Suprapubic skin (tissue), 4 donors: ENCODE measurements at regions not wholly inside any gene's neighbourhood (a gene's known extent, or its start where the extent isn't known, plus 50 kb on each side); places are given as distances from the start of the nearest gene placed in this dataset.

Source experiments
- DNase-seq, 2 donors: peaks; one replicate each; pipeline ENCODE4 v3.0.0-alpha.2; 2019; ENCODE audit warnings: low spot score in 2 of 2
- H3K27ac ChIP-seq: fragments of 200-600 bp; sonication (generic); one replicate; pipeline ENCODE4 v1.5.1; 2019
- H3K27me3 ChIP-seq: fragments of 200-600 bp; sonication (generic); one replicate; pipeline ENCODE4 v1.5.1; 2019
- H3K36me3 ChIP-seq: fragments of 200-600 bp; sonication (generic); one replicate; pipeline ENCODE4 v1.5.1; 2019
- H3K4me1 ChIP-seq: fragments of 200-600 bp; sonication (generic); one replicate; pipeline ENCODE4 v1.5.1; 2019
- H3K4me3 ChIP-seq: fragments of 200-600 bp; sonication (generic); one replicate; pipeline ENCODE4 v1.5.1; 2019; ENCODE audit warnings: mild to moderate bottlenecking
- H3K9me3 ChIP-seq: fragments of 200-600 bp; sonication (generic); one replicate; pipeline ENCODE4 v1.5.1; 2019
- EP300 ChIP-seq: sonication (generic); formaldehyde crosslinking; IDR thresholded peaks from one replicate; pipeline ENCODE4 v1.6.1; 2017; ENCODE audit warnings: antibody characterized with exemption
- POLR2A ChIP-seq, 2 donors: fragments of 450-650 bp; IDR thresholded peaks; one replicate each; pipeline ENCODE4 v1.6.1; 2017; ENCODE audit warnings: antibody characterized with exemption in 2 of 2, mild to moderate bottlenecking in 2 of 2, moderate library complexity in 2 of 2
- POLR2AphosphoS5 ChIP-seq, 3 donors: sonication (generic); formaldehyde crosslinking; IDR thresholded peaks; one replicate each; pipeline ENCODE4 v1.6.1; 2017; ENCODE audit warnings: antibody characterized with exemption in 3 of 3
- WGBS: methylation state at CpG from one replicate; pipeline ENCODE4 v1.1.5; 2018; 5-methylcytosine and 5-hydroxymethylcytosine counted together
- TF ChIP-seq, protein P1 (sequence below), 2 donors: fragments of 200-600 bp in 1 of 2; fragments of 450-650 bp in 1 of 2; sonication (generic) in 1 of 2; IDR thresholded peaks; one replicate each; pipeline ENCODE4 v1.5.1; 2016 to 2019; ENCODE audit warnings: antibody characterized with exemption in 2 of 2, mild to moderate bottlenecking in 1 of 2, moderate library complexity in 1 of 2

DNA sequence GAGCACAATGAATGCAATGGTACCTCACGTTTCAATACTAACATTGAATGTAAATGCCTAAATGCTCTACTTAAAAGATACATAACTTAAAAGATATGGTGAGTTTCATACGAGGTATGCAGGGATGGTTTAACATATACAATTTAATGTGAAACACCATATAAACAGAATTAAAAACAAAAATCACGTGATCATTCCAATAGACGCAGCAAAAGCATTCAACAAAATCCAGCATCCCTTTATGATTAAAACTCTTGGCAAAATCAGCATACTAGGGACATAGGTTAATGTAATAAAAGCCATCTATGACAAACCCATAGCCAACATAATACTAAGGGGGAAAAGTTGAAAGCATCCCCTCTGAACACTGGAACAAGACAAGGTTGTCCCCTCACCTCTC lies 845.7 kb downstream of the SLC16A7 start:
- WGBS = 88% methylated on average over 4 of the region's 4 CpGs
- no peak for DNase-seq
- Histone ChIP-seq H3K4me3 (no peak overlapping the region), H3K27me3 (no peaks in the 10 kb centered on the region), H3K36me3 (no peaks in the 10 kb centered on the region), H3K4me1 (no peaks in the 10 kb centered on the region), H3K9me3 (peaks cover 3% of the 10 kb centered on the region), H3K27ac (no peak overlapping the region)
- TF ChIP-seq, protein P1, sequence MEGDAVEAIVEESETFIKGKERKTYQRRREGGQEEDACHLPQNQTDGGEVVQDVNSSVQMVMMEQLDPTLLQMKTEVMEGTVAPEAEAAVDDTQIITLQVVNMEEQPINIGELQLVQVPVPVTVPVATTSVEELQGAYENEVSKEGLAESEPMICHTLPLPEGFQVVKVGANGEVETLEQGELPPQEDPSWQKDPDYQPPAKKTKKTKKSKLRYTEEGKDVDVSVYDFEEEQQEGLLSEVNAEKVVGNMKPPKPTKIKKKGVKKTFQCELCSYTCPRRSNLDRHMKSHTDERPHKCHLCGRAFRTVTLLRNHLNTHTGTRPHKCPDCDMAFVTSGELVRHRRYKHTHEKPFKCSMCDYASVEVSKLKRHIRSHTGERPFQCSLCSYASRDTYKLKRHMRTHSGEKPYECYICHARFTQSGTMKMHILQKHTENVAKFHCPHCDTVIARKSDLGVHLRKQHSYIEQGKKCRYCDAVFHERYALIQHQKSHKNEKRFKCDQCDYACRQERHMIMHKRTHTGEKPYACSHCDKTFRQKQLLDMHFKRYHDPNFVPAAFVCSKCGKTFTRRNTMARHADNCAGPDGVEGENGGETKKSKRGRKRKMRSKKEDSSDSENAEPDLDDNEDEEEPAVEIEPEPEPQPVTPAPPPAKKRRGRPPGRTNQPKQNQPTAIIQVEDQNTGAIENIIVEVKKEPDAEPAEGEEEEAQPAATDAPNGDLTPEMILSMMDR (IDR thresholded peaks at IDR 0.05) = no peak
- TF ChIP-seq POLR2A (IDR thresholded peaks at IDR 0.05) (no peak), POLR2AphosphoS5 (IDR thresholded peaks at IDR 0.05) (no peak), EP300 (no peak)

DNA sequence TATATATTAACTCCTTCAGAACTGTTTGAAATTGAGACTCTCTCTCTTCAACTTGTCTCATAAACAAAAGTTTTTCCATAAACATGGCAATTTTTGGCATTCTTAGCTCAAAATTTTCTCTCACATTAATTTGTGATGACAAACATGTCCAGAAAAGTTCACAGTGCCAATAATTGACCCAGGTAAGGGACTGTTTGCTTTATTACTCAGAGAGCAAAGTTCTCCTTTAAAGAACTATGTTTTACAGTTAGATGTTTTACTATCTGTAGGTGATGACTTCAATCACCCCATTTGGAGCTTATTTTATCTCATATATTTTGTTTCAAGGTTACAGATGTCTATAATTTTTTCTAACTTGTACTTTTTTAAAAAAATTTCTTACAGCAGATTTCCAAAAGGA lies 855.6 kb downstream of the SLC16A7 start:
- H3K4me1 ChIP-seq = no peaks in the 10 kb centered on the region
- TF ChIP-seq EP300 = no peak
- TF ChIP-seq, protein P1 (IDR thresholded peaks at IDR 0.05) = no peak
- TF ChIP-seq POLR2A (IDR thresholded peaks at IDR 0.05) = no peak
- peaks cover 3% of the 10 kb centered on the region for H3K9me3 ChIP-seq
- no peak for DNase-seq
- no peak overlapping the region for H3K27ac ChIP-seq
- no peak overlapping the region for H3K4me3 ChIP-seq
- H3K27me3 ChIP-seq = no peaks in the 10 kb centered on the region
- H3K36me3 ChIP-seq = no peaks in the 10 kb centered on the region

DNA sequence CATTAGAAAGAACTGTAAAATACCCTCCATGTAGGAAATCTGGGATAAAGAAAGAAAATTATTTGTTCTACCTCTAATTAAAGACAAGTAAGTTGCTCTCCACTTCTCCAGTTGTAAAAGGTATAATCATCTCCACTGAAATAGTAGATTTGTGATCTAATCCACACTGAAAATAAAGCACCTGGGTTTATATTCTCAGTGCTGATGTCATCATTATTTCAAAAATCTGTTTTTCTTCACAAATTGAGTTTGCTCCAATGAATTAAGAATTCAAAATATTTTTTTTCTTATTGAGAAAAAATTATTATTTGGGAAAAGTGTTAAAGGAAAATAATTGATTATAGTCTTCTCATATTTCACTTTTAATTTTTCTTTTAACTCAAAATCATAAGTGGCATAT lies 869.2 kb downstream of the SLC16A7 start:
- H3K27me3 ChIP-seq = no peaks in the 10 kb centered on the region
- H3K4me3 ChIP-seq = no peak overlapping the region
- H3K36me3 ChIP-seq = no peaks in the 10 kb centered on the region
- TF ChIP-seq EP300 (no peak), POLR2AphosphoS5 (IDR thresholded peaks at IDR 0.05) (no peak), POLR2A (IDR thresholded peaks at IDR 0.05) (no peak)
- TF ChIP-seq, protein P1 (IDR thresholded peaks at IDR 0.05) = no peak
- DNase-seq = no peak
- H3K4me1 ChIP-seq = no peaks in the 10 kb centered on the region
- no peaks in the 10 kb centered on the region for H3K9me3 ChIP-seq
- no peak overlapping the region for H3K27ac ChIP-seq

DNA sequence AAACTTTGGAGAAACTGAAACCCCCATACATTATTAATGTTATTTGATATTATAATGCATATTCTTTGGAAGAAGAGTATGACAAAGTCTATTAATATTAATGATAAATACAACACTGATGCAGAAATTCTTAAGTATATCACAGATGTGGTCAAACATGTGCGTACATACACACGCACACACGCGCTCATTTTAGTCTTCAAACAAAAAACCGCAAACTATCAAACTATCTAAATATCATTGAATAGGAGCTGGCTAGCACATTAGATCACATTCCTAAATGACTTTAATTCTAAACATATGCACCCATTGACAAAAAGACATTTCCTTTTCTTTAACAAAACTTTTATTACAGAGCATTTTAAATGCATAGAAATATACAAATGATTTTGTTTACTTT lies 872.7 kb downstream of the SLC16A7 start:
- WGBS = 79% methylated on average over 5 of the region's 5 CpGs
- H3K4me3 ChIP-seq = no peak overlapping the region
- H3K36me3 ChIP-seq = no peaks in the 10 kb centered on the region
- no peak for DNase-seq
- TF ChIP-seq POLR2AphosphoS5 (IDR thresholded peaks at IDR 0.05) (no peak), EP300 (no peak), POLR2A (IDR thresholded peaks at IDR 0.05) (no peak)
- TF ChIP-seq, protein P1 (IDR thresholded peaks at IDR 0.05) = no peak
- no peaks in the 10 kb centered on the region for H3K27me3 ChIP-seq
- H3K27ac ChIP-seq = no peak overlapping the region
- H3K9me3 ChIP-seq = no peaks in the 10 kb centered on the region
- no peaks in the 10 kb centered on the region for H3K4me1 ChIP-seq

DNA sequence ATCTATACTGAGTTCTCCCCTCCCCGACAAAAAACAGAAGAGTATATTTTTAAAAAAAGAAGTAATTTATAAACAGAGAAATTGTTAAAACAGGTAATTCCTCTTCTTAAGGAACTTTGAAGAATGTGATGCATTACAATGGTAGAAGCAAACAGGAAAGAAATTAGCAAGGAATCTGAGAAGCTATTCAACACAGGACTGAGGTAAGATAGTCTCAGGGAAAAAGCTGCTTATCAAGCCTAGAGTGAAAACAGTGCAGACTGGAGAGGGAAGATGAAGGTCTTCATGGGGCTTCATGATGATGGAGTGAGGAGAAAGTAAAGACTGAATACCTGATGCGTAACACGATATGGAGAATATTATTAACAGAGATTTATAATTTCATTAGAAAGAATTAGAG lies 880.0 kb downstream of the SLC16A7 start:
- 75% methylated on average over 3 of the region's 3 CpGs for WGBS
- no peaks in the 10 kb centered on the region for H3K4me1 ChIP-seq
- no peak for TF ChIP-seq EP300
- TF ChIP-seq POLR2A (IDR thresholded peaks at IDR 0.05) = no peak
- TF ChIP-seq, protein P1 (IDR thresholded peaks at IDR 0.05) = no peak
- no peak for TF ChIP-seq POLR2AphosphoS5 (IDR thresholded peaks at IDR 0.05)
- no peaks in the 10 kb centered on the region for H3K27me3 ChIP-seq
- no peaks in the 10 kb centered on the region for H3K36me3 ChIP-seq
- no peak overlapping the region for H3K4me3 ChIP-seq
- no peak overlapping the region for H3K27ac ChIP-seq
- H3K9me3 ChIP-seq = no peaks in the 10 kb centered on the region
- no peak for DNase-seq
